Prostate gland (tissue), 2 donors: ENCODE measurements at regions not wholly inside any gene's neighbourhood (a gene's known extent, or its start where the extent isn't known, plus 50 kb on each side); places are given as distances from the start of the nearest gene placed in this dataset.
"Not testable (repeated sequence)": the region's sequence is repeated elsewhere in the genome, so short reads cannot be mapped to it uniquely, and the experiment has no call there.

Experiments used
- DNase-seq: peaks from one replicate; pipeline ENCODE4 v3.0.0-alpha.2; 2019; ENCODE audit warnings: low spot score
- H3K27ac ChIP-seq, 2 donors: fragments of 200-600 bp; sonication (generic); 2 replicates each; pipeline ENCODE4 v1.5.1; 2017 to 2019
- H3K27me3 ChIP-seq: fragments of 200-600 bp; sonication (generic); replicated peaks from 2 replicates; pipeline ENCODE4 v1.5.1; 2019; ENCODE audit not compliant: insufficient read depth
- H3K36me3 ChIP-seq, 2 donors: fragments of 200-600 bp; sonication (generic); 1 replicate in 1 of 2; 2 replicates in 1 of 2; pipeline versions ENCODE4 v1.5.1 to v1.8.1; 2017 to 2019
- H3K4me1 ChIP-seq: fragments of 200-600 bp; sonication (generic); replicated peaks from 2 replicates; pipeline ENCODE4 v1.5.1; 2019
- H3K4me3 ChIP-seq, 2 donors: fragments of 200-600 bp; sonication (generic); 2 replicates each; pipeline ENCODE4 v1.5.1; 2017 to 2019
- H3K9me3 ChIP-seq: fragments of 200-600 bp; sonication (generic); 2 replicates; pipeline ENCODE4 v1.5.1; 2017
- CTCF ChIP-seq, 4 experiments: fragments of 200-600 bp in 2 of 4; fragments of 450-650 bp in 2 of 4; sonication (generic) in 2 of 4; IDR thresholded peaks; 1 replicate in 3 of 4; 2 replicates in 1 of 4; pipeline ENCODE4 v1.5.1; 2016 to 2019; ENCODE audit warnings: antibody characterized with exemption in 4 of 4, mild to moderate bottlenecking in 2 of 4, moderate library complexity in 2 of 4
- POLR2A ChIP-seq: fragments of 450-650 bp; IDR thresholded peaks from one replicate; pipeline ENCODE4 v1.6.1; 2016; ENCODE audit warnings: antibody characterized with exemption, mild to moderate bottlenecking
- POLR2AphosphoS5 ChIP-seq: sonication (generic); formaldehyde crosslinking; IDR thresholded peaks from one replicate; pipeline ENCODE4 v1.6.1; 2017; ENCODE audit warnings: antibody characterized with exemption
- WGBS: methylation state at CpG from one replicate; pipeline ENCODE4 v1.1.5; 2018; 5-methylcytosine and 5-hydroxymethylcytosine counted together
- intact Hi-C: fragments of 100-400 bp; cut with DNase I; formaldehyde crosslinking; loops from one replicate; pipeline ENCODE4 v1.14.2; 2022

- Histone ChIP-seq H3K9me3 (no peaks in the 10 kb centered on the region), H3K36me3 (no peaks in the 10 kb centered on the region), H3K4me1 (no peaks in the 10 kb centered on the region), H3K4me3 (no peak overlapping the region), H3K27me3 (no peaks in the 10 kb centered on the region), H3K27ac (no peak overlapping the region)
- 96% methylated on average over 1 of the region's 1 CpG for WGBS
- no peak for TF ChIP-seq CTCF (IDR thresholded peaks at IDR 0.05)
- TF ChIP-seq POLR2A, result no peak
- no peak for TF ChIP-seq POLR2AphosphoS5
- no peak for DNase-seq
- intact Hi-C loops, result no loop called here
These were observed 319.0 kb upstream of the INTU start for GRCh38 chr4:127313767-127314166.

- TF ChIP-seq CTCF (IDR thresholded peaks at IDR 0.05), result no peak
- no peak for TF ChIP-seq POLR2A
- TF ChIP-seq POLR2AphosphoS5, result no peak
- Histone ChIP-seq H3K27me3 (no peaks in the 10 kb centered on the region), H3K4me1 (no peaks in the 10 kb centered on the region), H3K9me3 (no peaks in the 10 kb centered on the region), H3K4me3 (no peak overlapping the region), H3K36me3 (no peaks in the 10 kb centered on the region), H3K27ac (no peak overlapping the region)
- 32% methylated on average over 2 of the region's 2 CpGs for whole genome bisulfite sequencing
- no peak for DNase-seq
- intact Hi-C loops, result no loop called here
These were observed 305.3 kb upstream of the INTU start for GRCh38 chr4:127327491-127327890.

- DNase-seq, result no peak
- H3K27ac ChIP-seq, result no peak overlapping the region
These were observed 297.6 kb upstream of the INTU start for GRCh38 chr4:127335073-127335620.

GRCh38 chr4:127335732-127336131 is 297.0 kb upstream of the INTU start:
- Histone ChIP-seq H3K9me3 (no peaks in the 10 kb centered on the region), H3K4me1 (no peaks in the 10 kb centered on the region), H3K27me3 (no peaks in the 10 kb centered on the region), H3K4me3 (no peak overlapping the region), H3K36me3 (no peaks in the 10 kb centered on the region), H3K27ac (no peak overlapping the region)
- intact Hi-C loops, result no loop called here
- 79% methylated on average over 1 of the region's 1 CpG for WGBS
- no peak for TF ChIP-seq CTCF (IDR thresholded peaks at IDR 0.05)
- no peak for TF ChIP-seq POLR2A
- TF ChIP-seq POLR2AphosphoS5, result no peak
- DNase-seq, result no peak

More at GRCh38 chr4:127335073-127335620, 297.6 kb upstream of the INTU start:
- no peaks in the 10 kb centered on the region for H3K36me3 ChIP-seq
- H3K9me3 ChIP-seq, result no peaks in the 10 kb centered on the region
- no peaks in the 10 kb centered on the region for H3K4me1 ChIP-seq
- intact Hi-C loops, result no loop called here
- H3K4me3 ChIP-seq, result no peak overlapping the region
- no peaks in the 10 kb centered on the region for H3K27me3 ChIP-seq
- TF ChIP-seq POLR2A (no peak), POLR2AphosphoS5 (no peak), CTCF (IDR thresholded peaks at IDR 0.05) (no peak)
- WGBS, result 57% methylated on average over 1 of the region's 1 CpG

- H3K27ac ChIP-seq, H3K9me3 ChIP-seq, H3K36me3 ChIP-seq, H3K4me3 ChIP-seq, H3K27me3 ChIP-seq, DNase-seq, intact Hi-C loops, H3K4me1 ChIP-seq: not testable (repeated sequence)
- 72% methylated on average over 3 of the region's 3 CpGs for WGBS
These were observed 289.6 kb upstream of the INTU start for GRCh38 chr4:127343123-127343522.
